ENCODE measurements at regions not wholly inside any gene's neighbourhood (a gene's known extent, or its start where the extent isn't known, plus 50 kb on each side); places are given as distances from the start of the nearest gene placed in this dataset.

DNA sequence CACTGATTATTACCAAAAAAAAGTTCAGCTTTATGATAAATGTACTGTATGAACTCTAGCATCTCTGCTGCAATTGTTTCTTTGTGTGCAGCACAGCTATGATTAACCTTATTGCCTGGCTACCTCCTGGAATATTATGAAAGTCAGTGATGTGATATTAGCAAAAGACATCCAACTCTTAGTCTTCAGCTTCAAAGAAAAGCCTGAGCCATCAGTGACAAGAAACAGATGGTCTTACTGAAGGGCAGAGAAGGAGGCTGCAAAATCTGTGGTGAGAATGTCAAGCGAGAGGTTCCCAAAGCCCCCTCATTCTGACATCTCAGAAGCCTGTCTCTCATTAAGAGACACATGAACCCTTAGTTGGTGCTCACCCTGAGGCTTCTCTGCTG is 89.4 kb upstream of the TNFAIP3 start:
- TF ChIP-seq, protein P1, sequence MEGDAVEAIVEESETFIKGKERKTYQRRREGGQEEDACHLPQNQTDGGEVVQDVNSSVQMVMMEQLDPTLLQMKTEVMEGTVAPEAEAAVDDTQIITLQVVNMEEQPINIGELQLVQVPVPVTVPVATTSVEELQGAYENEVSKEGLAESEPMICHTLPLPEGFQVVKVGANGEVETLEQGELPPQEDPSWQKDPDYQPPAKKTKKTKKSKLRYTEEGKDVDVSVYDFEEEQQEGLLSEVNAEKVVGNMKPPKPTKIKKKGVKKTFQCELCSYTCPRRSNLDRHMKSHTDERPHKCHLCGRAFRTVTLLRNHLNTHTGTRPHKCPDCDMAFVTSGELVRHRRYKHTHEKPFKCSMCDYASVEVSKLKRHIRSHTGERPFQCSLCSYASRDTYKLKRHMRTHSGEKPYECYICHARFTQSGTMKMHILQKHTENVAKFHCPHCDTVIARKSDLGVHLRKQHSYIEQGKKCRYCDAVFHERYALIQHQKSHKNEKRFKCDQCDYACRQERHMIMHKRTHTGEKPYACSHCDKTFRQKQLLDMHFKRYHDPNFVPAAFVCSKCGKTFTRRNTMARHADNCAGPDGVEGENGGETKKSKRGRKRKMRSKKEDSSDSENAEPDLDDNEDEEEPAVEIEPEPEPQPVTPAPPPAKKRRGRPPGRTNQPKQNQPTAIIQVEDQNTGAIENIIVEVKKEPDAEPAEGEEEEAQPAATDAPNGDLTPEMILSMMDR (IDR thresholded peaks at IDR 0.05): no peak
- no peak for TF ChIP-seq POLR2AphosphoS5 (IDR thresholded peaks at IDR 0.05)
- TF ChIP-seq EP300 (IDR thresholded peaks at IDR 0.05): no peak
